Stimulated activated CD8-positive, alpha-beta memory T cell treated with anti-CD3 and anti-CD28 coated beads, Interleukin-4, amount 100 ng/mL, for 48 hours (primary cell): ENCODE measurements at regions not wholly inside any gene's neighbourhood (a gene's known extent, or its start where the extent isn't known, plus 50 kb on each side); places are given as distances from the start of the nearest gene placed in this dataset.

ENCODE experiments used
- DNase-seq: peaks from one replicate; pipeline ENCODE4 v3.0.0-alpha.2; 2020

GRCh38 chr4:38230821-38231563 is 270.8 kb downstream of the PTTG2 start:
- no peak for DNase-seq

- DNase-seq, result no peak
Measured at GRCh38 chr4:38231626-38232025, 271.4 kb downstream of the PTTG2 start.

- DNase-seq, result no peak
Measured at GRCh38 chr4:38232741-38233140, 272.5 kb downstream of the PTTG2 start.

- DNase-seq, result no peak
Measured at GRCh38 chr4:38233727-38234480, 273.7 kb downstream of the PTTG2 start.

- DNase-seq, result no peak
Measured at GRCh38 chr4:38235354-38235753, 275.2 kb downstream of the PTTG2 start.

- DNase-seq, result no peak
Measured at GRCh38 chr4:38236003-38236402, 275.8 kb downstream of the PTTG2 start.

- no peak for DNase-seq
Measured at GRCh38 chr4:38236503-38236902, 276.3 kb downstream of the PTTG2 start.

- DNase-seq, result no peak
Measured at GRCh38 chr4:38237139-38237538, 276.9 kb downstream of the PTTG2 start.

GRCh38 chr4:38241541-38241940 is 281.3 kb downstream of the PTTG2 start:
- DNase-seq, result no peak

- no peak for DNase-seq
Measured at GRCh38 chr4:38242101-38242500, 281.9 kb downstream of the PTTG2 start.

- DNase-seq, result no peak
Measured at GRCh38 chr4:38242822-38243387, 282.7 kb downstream of the PTTG2 start.

GRCh38 chr4:38243388-38244053 is 283.3 kb downstream of the PTTG2 start:
- DNase-seq, result no peak

GRCh38 chr4:38254825-38255224 is 294.6 kb downstream of the PTTG2 start:
- no peak for DNase-seq

GRCh38 chr4:38255572-38255971 is 295.4 kb downstream of the PTTG2 start:
- no peak for DNase-seq

GRCh38 chr4:38266616-38267015 is 306.4 kb downstream of the PTTG2 start:
- no peak for DNase-seq

GRCh38 chr4:38268108-38268820 is 308.1 kb downstream of the PTTG2 start:
- no peak for DNase-seq

- no peak for DNase-seq
Measured at GRCh38 chr4:38268837-38269236, 308.6 kb downstream of the PTTG2 start.

- DNase-seq, result no peak
Measured at GRCh38 chr4:38273407-38273806, 313.2 kb downstream of the PTTG2 start.

GRCh38 chr4:38275331-38276100 is 315.3 kb downstream of the PTTG2 start:
- no peak for DNase-seq

- DNase-seq, result no peak
Measured at GRCh38 chr4:38278255-38278654, 318.1 kb downstream of the PTTG2 start.

- no peak for DNase-seq
Measured at GRCh38 chr4:38279077-38279476, 318.9 kb downstream of the PTTG2 start.
